ENCODE measurements at regions not wholly inside any gene's neighbourhood (a gene's known extent, or its start where the extent isn't known, plus 50 kb on each side); places are given as distances from the start of the nearest gene placed in this dataset.
A peak's percentile ranks its signal among the peaks of the same experiment; 100 is the strongest.

- H3K4me1 ChIP-seq, result no peaks in the 10 kb centered on the region
- H3K27ac ChIP-seq, result no peak overlapping the region
- peaks cover 42% of the 10 kb centered on the region for H3K27me3 ChIP-seq
- H3K4me3 ChIP-seq, result no peak overlapping the region
- H3K36me3 ChIP-seq, result no peaks in the 10 kb centered on the region
- DNase-seq, result no peak
- no peaks in the 10 kb centered on the region for H3K9me3 ChIP-seq (replicated peaks)
Observed at GRCh38 chr20:51189814-51190782, 167.2 kb upstream of the KCNG1 start.

- H3K9me3 ChIP-seq (replicated peaks), result no peaks in the 10 kb centered on the region
- no peak for DNase-seq
- H3K27me3 ChIP-seq, result peaks cover 41% of the 10 kb centered on the region
- no peak overlapping the region for H3K27ac ChIP-seq
- H3K4me1 ChIP-seq, result no peaks in the 10 kb centered on the region
- H3K36me3 ChIP-seq, result no peaks in the 10 kb centered on the region
- H3K4me3 ChIP-seq, result no peak overlapping the region
Observed at GRCh38 chr20:51188941-51189340, 166.0 kb upstream of the KCNG1 start.

- no peak overlapping the region for H3K4me3 ChIP-seq
- H3K4me1 ChIP-seq, result no peaks in the 10 kb centered on the region
- H3K27me3 ChIP-seq, result peaks cover 27% of the 10 kb centered on the region
- no peak for DNase-seq
- H3K27ac ChIP-seq, result no peak overlapping the region
- no peaks in the 10 kb centered on the region for H3K9me3 ChIP-seq (replicated peaks)
- H3K36me3 ChIP-seq, result no peaks in the 10 kb centered on the region
Observed at GRCh38 chr20:51187261-51187660, 164.4 kb upstream of the KCNG1 start.

GRCh38 chr20:51185861-51186260 is 163.0 kb upstream of the KCNG1 start:
- Histone ChIP-seq H3K27ac (no peak overlapping the region), H3K4me1 (no peaks in the 10 kb centered on the region), H3K9me3 (replicated peaks) (no peaks in the 10 kb centered on the region), H3K4me3 (no peak overlapping the region), H3K27me3 (peaks cover 25% of the 10 kb centered on the region), H3K36me3 (no peaks in the 10 kb centered on the region)
- no peak for DNase-seq

- H3K4me1 ChIP-seq, result no peaks in the 10 kb centered on the region
- peak in 1 of 2 experiments; percentile 16 for DNase-seq
- H3K4me3 ChIP-seq, result no peak overlapping the region
- H3K27me3 ChIP-seq, result peaks cover 22% of the 10 kb centered on the region
- H3K27ac ChIP-seq, result no peak overlapping the region
- no peaks in the 10 kb centered on the region for H3K9me3 ChIP-seq (replicated peaks)
- no peaks in the 10 kb centered on the region for H3K36me3 ChIP-seq
Observed at GRCh38 chr20:51185277-51185676, 162.4 kb upstream of the KCNG1 start.

- Histone ChIP-seq H3K4me3 (no peak overlapping the region), H3K27me3 (peaks cover 16% of the 10 kb centered on the region), H3K4me1 (no peaks in the 10 kb centered on the region), H3K27ac (no peak overlapping the region), H3K36me3 (no peaks in the 10 kb centered on the region), H3K9me3 (replicated peaks) (no peaks in the 10 kb centered on the region)
- DNase-seq, result no peak
Observed at GRCh38 chr20:51184289-51184688, 161.4 kb upstream of the KCNG1 start.

GRCh38 chr20:51183451-51183850 is 160.5 kb upstream of the KCNG1 start:
- Histone ChIP-seq H3K27me3 (peaks cover 14% of the 10 kb centered on the region), H3K36me3 (no peaks in the 10 kb centered on the region), H3K4me3 (no peak overlapping the region), H3K9me3 (replicated peaks) (no peaks in the 10 kb centered on the region), H3K4me1 (no peaks in the 10 kb centered on the region), H3K27ac (no peak overlapping the region)
- DNase-seq, result no peak

GRCh38 chr20:51182571-51182970 is 159.7 kb upstream of the KCNG1 start:
- no peak for DNase-seq
- Histone ChIP-seq H3K27ac (no peak overlapping the region), H3K9me3 (replicated peaks) (no peaks in the 10 kb centered on the region), H3K27me3 (peaks cover 10% of the 10 kb centered on the region; the same call in 1 of the 2 replicates), H3K4me1 (no peaks in the 10 kb centered on the region), H3K36me3 (no peaks in the 10 kb centered on the region), H3K4me3 (no peak overlapping the region)

- Histone ChIP-seq H3K4me1 (no peaks in the 10 kb centered on the region), H3K27ac (no peak overlapping the region), H3K36me3 (no peaks in the 10 kb centered on the region), H3K4me3 (no peak overlapping the region), H3K9me3 (replicated peaks) (no peaks in the 10 kb centered on the region), H3K27me3 (peaks cover 6% of the 10 kb centered on the region; the same call in 1 of the 2 replicates)
- no peak for DNase-seq
Observed at GRCh38 chr20:51178153-51178552, 155.2 kb upstream of the KCNG1 start.

- Histone ChIP-seq H3K27me3 (peaks cover 4% of the 10 kb centered on the region; the same call in 1 of the 2 replicates), H3K4me1 (no peaks in the 10 kb centered on the region), H3K9me3 (replicated peaks) (no peaks in the 10 kb centered on the region), H3K4me3 (no peak overlapping the region), H3K36me3 (no peaks in the 10 kb centered on the region), H3K27ac (no peak overlapping the region)
- DNase-seq, result no peak
Observed at GRCh38 chr20:51176876-51177275, 154.0 kb upstream of the KCNG1 start.

GRCh38 chr20:51176446-51176845 is 153.5 kb upstream of the KCNG1 start:
- H3K4me3 ChIP-seq, result no peak overlapping the region
- no peak for DNase-seq
- H3K9me3 ChIP-seq (replicated peaks), result no peaks in the 10 kb centered on the region
- no peak overlapping the region for H3K27ac ChIP-seq
- H3K27me3 ChIP-seq, result peaks cover 3% of the 10 kb centered on the region; the same call in 1 of the 2 replicates
- H3K36me3 ChIP-seq, result no peaks in the 10 kb centered on the region
- H3K4me1 ChIP-seq, result no peaks in the 10 kb centered on the region

- Histone ChIP-seq H3K9me3 (replicated peaks) (no peaks in the 10 kb centered on the region), H3K36me3 (no peaks in the 10 kb centered on the region), H3K4me3 (no peak overlapping the region), H3K27ac (no peak overlapping the region), H3K4me1 (no peaks in the 10 kb centered on the region), H3K27me3 (peaks cover 3% of the 10 kb centered on the region; the same call in 1 of the 2 replicates)
- DNase-seq, result no peak
Observed at GRCh38 chr20:51175724-51176123, 152.8 kb upstream of the KCNG1 start.

GRCh38 chr20:51175156-51175555 is 152.2 kb upstream of the KCNG1 start:
- no peak for DNase-seq
- Histone ChIP-seq H3K9me3 (replicated peaks) (no peaks in the 10 kb centered on the region), H3K27ac (no peak overlapping the region), H3K27me3 (peaks cover 3% of the 10 kb centered on the region; the same call in 1 of the 2 replicates), H3K4me3 (no peak overlapping the region), H3K36me3 (no peaks in the 10 kb centered on the region), H3K4me1 (no peaks in the 10 kb centered on the region)

- H3K4me1 ChIP-seq, result no peaks in the 10 kb centered on the region
- H3K4me3 ChIP-seq, result no peak overlapping the region
- no peaks in the 10 kb centered on the region for H3K36me3 ChIP-seq
- no peak for DNase-seq
- H3K27me3 ChIP-seq, result peaks cover 3% of the 10 kb centered on the region; the same call in 1 of the 2 replicates
- H3K27ac ChIP-seq, result no peak overlapping the region
- no peaks in the 10 kb centered on the region for H3K9me3 ChIP-seq (replicated peaks)
Observed at GRCh38 chr20:51174536-51174935, 151.6 kb upstream of the KCNG1 start.

GRCh38 chr20:51172558-51173428 is 149.9 kb upstream of the KCNG1 start:
- H3K27ac ChIP-seq, result no peak overlapping the region
- DNase-seq, result no peak
- no peaks in the 10 kb centered on the region for H3K9me3 ChIP-seq (replicated peaks)
- no peaks in the 10 kb centered on the region for H3K4me1 ChIP-seq
- no peak overlapping the region for H3K4me3 ChIP-seq
- H3K36me3 ChIP-seq, result no peaks in the 10 kb centered on the region
- peaks cover 6% of the 10 kb centered on the region; the same call in 1 of the 2 replicates for H3K27me3 ChIP-seq

Measured in SJCRH30 (cell line).